GM23338 (cell line): ENCODE measurements at regions not wholly inside any gene's neighbourhood (a gene's known extent, or its start where the extent isn't known, plus 50 kb on each side); places are given as distances from the start of the nearest gene placed in this dataset.

Experiments used
- ATAC-seq: fragments of 200-7000 bp; cut with Tn5 transposase; 3 replicates; pipeline ENCODE4 v1.9.1; 2020
- DNase-seq: peaks from one replicate; pipeline ENCODE4 v3.0.0-alpha.2; 2015; ENCODE audit warnings: low spot score
- H2AFZ ChIP-seq: fragments of 200-600 bp; sonication (generic); 2 replicates; pipeline ENCODE4 v1.8.0; 2016; ENCODE audit warnings: antibody characterized with exemption, mild to moderate bottlenecking, moderate library complexity
- H3F3A ChIP-seq: fragments of 200-600 bp; sonication (generic); replicated peaks from 2 replicates; pipeline ENCODE4 v1.8.0; 2017; ENCODE audit warnings: antibody characterized with exemption, mixed run types, low read depth
- H3K27ac ChIP-seq: fragments of 200-600 bp; sonication (generic); 2 replicates; pipeline ENCODE4 v1.6.1; 2016; ENCODE audit warnings: low read depth
- H3K27me3 ChIP-seq: fragments of 200-600 bp; sonication (generic); 2 replicates; pipeline ENCODE4 v1.8.0; 2016; ENCODE audit warnings: mild to moderate bottlenecking, mixed run types, moderate library complexity; ENCODE audit not compliant: insufficient read depth
- H3K36me3 ChIP-seq: fragments of 200-600 bp; sonication (generic); 2 replicates; pipeline ENCODE4 v1.8.0; 2016; ENCODE audit warnings: mild to moderate bottlenecking; ENCODE audit not compliant: insufficient read depth
- H3K4me1 ChIP-seq: fragments of 200-600 bp; sonication (generic); 2 replicates; pipeline ENCODE4 v1.8.0; 2016; ENCODE audit warnings: mild to moderate bottlenecking, moderate library complexity; ENCODE audit not compliant: insufficient read depth
- H3K4me2 ChIP-seq: fragments of 200-600 bp; sonication (generic); 2 replicates; pipeline ENCODE4 v1.7.1; 2017; ENCODE audit warnings: mixed run types
- H3K4me3 ChIP-seq: fragments of 200-600 bp; sonication (generic); 2 replicates; pipeline ENCODE4 v1.6.1; 2016; ENCODE audit warnings: mixed run types
- H3K79me2 ChIP-seq: fragments of 200-600 bp; sonication (generic); replicated peaks from 2 replicates; pipeline ENCODE4 v1.8.0; 2017; ENCODE audit warnings: mild to moderate bottlenecking; ENCODE audit not compliant: insufficient read depth
- H3K9me2 ChIP-seq: fragments of 200-600 bp; sonication (generic); 2 replicates; pipeline ENCODE4 v1.8.0; 2017; ENCODE audit not compliant: insufficient read depth
- H4K20me1 ChIP-seq: fragments of 200-600 bp; sonication (generic); replicated peaks from 2 replicates; pipeline ENCODE4 v1.8.0; 2017; ENCODE audit warnings: mild to moderate bottlenecking; ENCODE audit not compliant: insufficient read depth
- H3K27ac Mint-ChIP-seq: 2 replicates; pipeline ENCODE4 v1.8.0; 2020; ENCODE audit warnings: inconsistent platforms, mild to moderate bottlenecking, moderate library complexity, mixed read lengths
- H3K27me3 Mint-ChIP-seq: 3 replicates; pipeline ENCODE4 v1.8.0; 2022; ENCODE audit warnings: low read depth, mild to moderate bottlenecking, moderate library complexity, mixed read lengths, inconsistent platforms; ENCODE audit not compliant: insufficient read depth, poor library complexity
- H3K36me3 Mint-ChIP-seq: 3 replicates; pipeline ENCODE4 v1.8.0; 2021; ENCODE audit warnings: low read depth, mild to moderate bottlenecking, inconsistent platforms, moderate library complexity, mixed read lengths
- H3K4me1 Mint-ChIP-seq: 3 replicates; pipeline ENCODE4 v1.8.0; 2020; ENCODE audit warnings: mild to moderate bottlenecking, inconsistent platforms, mixed read lengths
- H3K4me3 Mint-ChIP-seq: 3 replicates; pipeline ENCODE4 v1.8.0; 2021; ENCODE audit warnings: moderate library complexity, mild to moderate bottlenecking, inconsistent platforms, mixed read lengths
- H3K9me3 Mint-ChIP-seq: 3 replicates; pipeline ENCODE4 v1.8.0; 2020; ENCODE audit warnings: moderate library complexity, mild to moderate bottlenecking, inconsistent platforms, mixed read lengths
- CREB1 ChIP-seq: fragments of 250-450 bp; sonication (Bioruptor Pico); IDR thresholded peaks from 2 replicates; pipeline ENCODE4 v1.5.0; 2020; ENCODE audit warnings: low read depth, mild to moderate bottlenecking, moderate library complexity
- EZH2 ChIP-seq: fragments of 200-600 bp; sonication (generic); IDR thresholded peaks from one replicate; pipeline ENCODE4 v1.8.0; 2017; ENCODE audit warnings: antibody characterized with exemption, mild to moderate bottlenecking, low read depth; ENCODE audit not compliant: unreplicated experiment
- JUNB ChIP-seq: IDR thresholded peaks from one replicate; pipeline ENCODE4 v1.6.1; 2016; ENCODE audit warnings: antibody characterized with exemption; ENCODE audit not compliant: unreplicated experiment
- NANOG ChIP-seq: IDR thresholded peaks from 2 replicates; pipeline ENCODE4 v1.6.1; 2016; ENCODE audit warnings: antibody characterized with exemption, borderline replicate concordance
- STAT1 ChIP-seq: IDR thresholded peaks from one replicate; pipeline ENCODE4 v1.6.1; 2016; ENCODE audit warnings: antibody characterized with exemption; ENCODE audit not compliant: unreplicated experiment
- ZNF331 ChIP-seq: fragments of 250-450 bp; sonication (Bioruptor Pico); IDR thresholded peaks from 2 replicates; pipeline ENCODE4 v1.5.0; 2020; ENCODE audit warnings: low read depth, mild to moderate bottlenecking, moderate library complexity
- TF ChIP-seq, protein P1 (sequence below): IDR thresholded peaks from 2 replicates; pipeline ENCODE4 v1.6.1; 2016; ENCODE audit warnings: antibody characterized with exemption
- TF ChIP-seq, protein P2 (sequence below): fragments of 250-450 bp; sonication (Bioruptor Pico); IDR thresholded peaks from 2 replicates; pipeline ENCODE4 v1.5.0; 2020; ENCODE audit warnings: mild to moderate bottlenecking, moderate library complexity

DNA sequence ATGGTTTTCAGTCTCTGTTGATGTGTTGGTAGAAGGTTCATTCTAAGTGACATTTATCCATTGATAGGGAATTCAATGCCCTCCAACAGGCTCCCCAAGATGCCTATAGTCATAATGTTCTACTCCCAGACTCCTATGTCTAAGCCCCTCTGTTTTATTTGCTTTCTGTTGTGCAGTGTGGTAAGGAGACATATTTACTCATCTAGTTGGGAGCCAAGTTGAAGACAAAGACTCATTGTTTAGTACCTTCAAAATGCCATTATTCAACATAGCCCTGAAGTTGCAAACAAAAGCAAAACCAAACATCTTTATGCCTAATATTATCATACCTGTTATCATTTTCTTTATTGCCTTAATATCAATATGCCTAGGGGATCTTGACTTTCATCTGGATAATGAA, 302.1 kb downstream of the RMST start:
- no peaks in the 10 kb centered on the region for H3K4me1 ChIP-seq
- no peaks in the 10 kb centered on the region for H3K27me3 ChIP-seq

DNA sequence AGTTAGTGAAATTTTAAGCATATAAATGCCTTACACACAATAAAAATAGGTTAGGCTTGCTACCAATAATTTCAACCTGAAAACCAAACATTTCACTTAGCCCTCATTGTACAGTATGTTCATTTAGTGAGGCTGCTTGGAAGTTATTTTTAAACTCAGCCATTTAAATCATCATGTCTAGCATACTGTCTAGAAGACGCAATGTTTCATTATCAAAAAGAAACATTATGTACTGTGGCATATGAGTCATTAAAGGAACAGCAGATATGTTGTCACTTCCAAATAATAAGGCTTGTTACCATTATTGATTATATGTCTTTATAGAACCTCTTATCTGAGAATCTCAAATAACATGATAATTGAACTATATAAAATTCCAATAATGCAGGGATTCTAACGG, 304.7 kb downstream of the RMST start:
- Histone ChIP-seq H3K27me3 (no peaks in the 10 kb centered on the region), H3K27ac (no peak overlapping the region), H3K4me1 (no peaks in the 10 kb centered on the region), H3K36me3 (no peaks in the 10 kb centered on the region), H3K79me2 (no peaks in the 10 kb centered on the region), H3F3A (no peaks in the 10 kb centered on the region), H2AFZ (no peak overlapping the region), H3K4me3 (no peak overlapping the region), H3K4me2 (no peak overlapping the region), H3K9me2 (no peaks in the 10 kb centered on the region), H4K20me1 (no peaks in the 10 kb centered on the region)
- H3K4me1 Mint-ChIP-seq = no peaks in the 10 kb centered on the region
- peaks cover 12% of the 10 kb centered on the region for H3K9me3 Mint-ChIP-seq
- no peak overlapping the region for H3K4me3 Mint-ChIP-seq
- no peak overlapping the region for H3K27ac Mint-ChIP-seq
- no peaks in the 10 kb centered on the region for H3K27me3 Mint-ChIP-seq
- DNase-seq (no peak), ATAC-seq (no peak)
- H3K36me3 Mint-ChIP-seq = peaks cover 4% of the 10 kb centered on the region; the same call in 2 of the 3 replicates
- TF ChIP-seq ZNF331 (CRISPR knock-in tag) = no peak
- no peak for TF ChIP-seq EZH2
- no peak for TF ChIP-seq NANOG
- TF ChIP-seq, protein P1, sequence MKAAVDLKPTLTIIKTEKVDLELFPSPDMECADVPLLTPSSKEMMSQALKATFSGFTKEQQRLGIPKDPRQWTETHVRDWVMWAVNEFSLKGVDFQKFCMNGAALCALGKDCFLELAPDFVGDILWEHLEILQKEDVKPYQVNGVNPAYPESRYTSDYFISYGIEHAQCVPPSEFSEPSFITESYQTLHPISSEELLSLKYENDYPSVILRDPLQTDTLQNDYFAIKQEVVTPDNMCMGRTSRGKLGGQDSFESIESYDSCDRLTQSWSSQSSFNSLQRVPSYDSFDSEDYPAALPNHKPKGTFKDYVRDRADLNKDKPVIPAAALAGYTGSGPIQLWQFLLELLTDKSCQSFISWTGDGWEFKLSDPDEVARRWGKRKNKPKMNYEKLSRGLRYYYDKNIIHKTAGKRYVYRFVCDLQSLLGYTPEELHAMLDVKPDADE = no peak

More for the DNA sequence above, 302.1 kb downstream of the RMST start:
- no peaks in the 10 kb centered on the region for H3K9me2 ChIP-seq
- H2AFZ ChIP-seq = no peak overlapping the region
- no peak overlapping the region for H3K27ac Mint-ChIP-seq
- H3K4me3 Mint-ChIP-seq = no peak overlapping the region
- H3K27ac ChIP-seq = no peak overlapping the region
- no peaks in the 10 kb centered on the region for H3F3A ChIP-seq
- no peaks in the 10 kb centered on the region for H3K79me2 ChIP-seq
- H3K4me2 ChIP-seq = no peak overlapping the region
- H3K9me3 Mint-ChIP-seq = peaks cover 13% of the 10 kb centered on the region
- no peaks in the 10 kb centered on the region for H4K20me1 ChIP-seq
- no peaks in the 10 kb centered on the region for H3K4me1 Mint-ChIP-seq
- no peaks in the 10 kb centered on the region for H3K36me3 Mint-ChIP-seq
- H3K27me3 Mint-ChIP-seq = no peaks in the 10 kb centered on the region
- H3K4me3 ChIP-seq = no peak overlapping the region
- TF ChIP-seq ZNF331 (CRISPR knock-in tag) (no peak), EZH2 (no peak), CREB1 (CRISPR knock-in tag) (no peak)
- H3K36me3 ChIP-seq = no peaks in the 10 kb centered on the region
- ATAC-seq = no peak
- DNase-seq = no peak

DNA sequence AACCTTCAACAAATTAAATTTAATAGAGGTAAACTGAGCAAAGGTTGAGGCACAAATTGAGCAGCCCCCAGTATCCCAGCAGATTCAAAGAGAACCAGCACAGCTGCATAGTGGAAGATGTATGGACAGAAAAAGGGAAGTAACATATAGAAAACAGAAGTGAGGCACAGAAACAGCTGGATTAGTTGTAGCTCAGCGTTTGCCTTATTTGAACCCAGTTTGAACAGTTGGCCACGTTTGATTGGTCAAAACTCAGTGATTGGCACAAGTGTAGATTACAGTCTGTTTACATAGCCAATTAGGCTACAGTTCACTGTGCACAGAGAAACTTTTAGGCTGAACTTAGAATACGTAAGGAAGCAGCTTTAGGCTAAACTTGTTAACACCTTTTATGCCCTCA, 315.5 kb downstream of the RMST start:
- Mint-ChIP-seq H3K27me3 (no peaks in the 10 kb centered on the region), H3K4me3 (no peak overlapping the region), H3K4me1 (peaks cover 13% of the 10 kb centered on the region), H3K9me3 (peaks cover 26% of the 10 kb centered on the region), H3K27ac (no peak overlapping the region), H3K36me3 (peaks cover 27% of the 10 kb centered on the region)
- Histone ChIP-seq H3K9me2 (no peaks in the 10 kb centered on the region), H3K4me1 (peaks cover 6% of the 10 kb centered on the region; the same call in 1 of the 2 replicates), H2AFZ (no peak overlapping the region), H3K4me3 (no peak overlapping the region), H4K20me1 (no peaks in the 10 kb centered on the region), H3K27me3 (no peaks in the 10 kb centered on the region), H3K79me2 (no peaks in the 10 kb centered on the region), H3K36me3 (no peaks in the 10 kb centered on the region; the same call in none of the 2 replicates), H3K27ac (no peak overlapping the region), H3K4me2 (no peak overlapping the region), H3F3A (no peaks in the 10 kb centered on the region)
- no peak for ATAC-seq
- no peak for DNase-seq
- TF ChIP-seq JUNB (no peak), CREB1 (CRISPR knock-in tag) (no peak), EZH2 (no peak), NANOG (no peak), ZNF331 (CRISPR knock-in tag) (no peak), STAT1 (no peak)
- TF ChIP-seq, protein P1 = no peak
- TF ChIP-seq, protein P2, sequence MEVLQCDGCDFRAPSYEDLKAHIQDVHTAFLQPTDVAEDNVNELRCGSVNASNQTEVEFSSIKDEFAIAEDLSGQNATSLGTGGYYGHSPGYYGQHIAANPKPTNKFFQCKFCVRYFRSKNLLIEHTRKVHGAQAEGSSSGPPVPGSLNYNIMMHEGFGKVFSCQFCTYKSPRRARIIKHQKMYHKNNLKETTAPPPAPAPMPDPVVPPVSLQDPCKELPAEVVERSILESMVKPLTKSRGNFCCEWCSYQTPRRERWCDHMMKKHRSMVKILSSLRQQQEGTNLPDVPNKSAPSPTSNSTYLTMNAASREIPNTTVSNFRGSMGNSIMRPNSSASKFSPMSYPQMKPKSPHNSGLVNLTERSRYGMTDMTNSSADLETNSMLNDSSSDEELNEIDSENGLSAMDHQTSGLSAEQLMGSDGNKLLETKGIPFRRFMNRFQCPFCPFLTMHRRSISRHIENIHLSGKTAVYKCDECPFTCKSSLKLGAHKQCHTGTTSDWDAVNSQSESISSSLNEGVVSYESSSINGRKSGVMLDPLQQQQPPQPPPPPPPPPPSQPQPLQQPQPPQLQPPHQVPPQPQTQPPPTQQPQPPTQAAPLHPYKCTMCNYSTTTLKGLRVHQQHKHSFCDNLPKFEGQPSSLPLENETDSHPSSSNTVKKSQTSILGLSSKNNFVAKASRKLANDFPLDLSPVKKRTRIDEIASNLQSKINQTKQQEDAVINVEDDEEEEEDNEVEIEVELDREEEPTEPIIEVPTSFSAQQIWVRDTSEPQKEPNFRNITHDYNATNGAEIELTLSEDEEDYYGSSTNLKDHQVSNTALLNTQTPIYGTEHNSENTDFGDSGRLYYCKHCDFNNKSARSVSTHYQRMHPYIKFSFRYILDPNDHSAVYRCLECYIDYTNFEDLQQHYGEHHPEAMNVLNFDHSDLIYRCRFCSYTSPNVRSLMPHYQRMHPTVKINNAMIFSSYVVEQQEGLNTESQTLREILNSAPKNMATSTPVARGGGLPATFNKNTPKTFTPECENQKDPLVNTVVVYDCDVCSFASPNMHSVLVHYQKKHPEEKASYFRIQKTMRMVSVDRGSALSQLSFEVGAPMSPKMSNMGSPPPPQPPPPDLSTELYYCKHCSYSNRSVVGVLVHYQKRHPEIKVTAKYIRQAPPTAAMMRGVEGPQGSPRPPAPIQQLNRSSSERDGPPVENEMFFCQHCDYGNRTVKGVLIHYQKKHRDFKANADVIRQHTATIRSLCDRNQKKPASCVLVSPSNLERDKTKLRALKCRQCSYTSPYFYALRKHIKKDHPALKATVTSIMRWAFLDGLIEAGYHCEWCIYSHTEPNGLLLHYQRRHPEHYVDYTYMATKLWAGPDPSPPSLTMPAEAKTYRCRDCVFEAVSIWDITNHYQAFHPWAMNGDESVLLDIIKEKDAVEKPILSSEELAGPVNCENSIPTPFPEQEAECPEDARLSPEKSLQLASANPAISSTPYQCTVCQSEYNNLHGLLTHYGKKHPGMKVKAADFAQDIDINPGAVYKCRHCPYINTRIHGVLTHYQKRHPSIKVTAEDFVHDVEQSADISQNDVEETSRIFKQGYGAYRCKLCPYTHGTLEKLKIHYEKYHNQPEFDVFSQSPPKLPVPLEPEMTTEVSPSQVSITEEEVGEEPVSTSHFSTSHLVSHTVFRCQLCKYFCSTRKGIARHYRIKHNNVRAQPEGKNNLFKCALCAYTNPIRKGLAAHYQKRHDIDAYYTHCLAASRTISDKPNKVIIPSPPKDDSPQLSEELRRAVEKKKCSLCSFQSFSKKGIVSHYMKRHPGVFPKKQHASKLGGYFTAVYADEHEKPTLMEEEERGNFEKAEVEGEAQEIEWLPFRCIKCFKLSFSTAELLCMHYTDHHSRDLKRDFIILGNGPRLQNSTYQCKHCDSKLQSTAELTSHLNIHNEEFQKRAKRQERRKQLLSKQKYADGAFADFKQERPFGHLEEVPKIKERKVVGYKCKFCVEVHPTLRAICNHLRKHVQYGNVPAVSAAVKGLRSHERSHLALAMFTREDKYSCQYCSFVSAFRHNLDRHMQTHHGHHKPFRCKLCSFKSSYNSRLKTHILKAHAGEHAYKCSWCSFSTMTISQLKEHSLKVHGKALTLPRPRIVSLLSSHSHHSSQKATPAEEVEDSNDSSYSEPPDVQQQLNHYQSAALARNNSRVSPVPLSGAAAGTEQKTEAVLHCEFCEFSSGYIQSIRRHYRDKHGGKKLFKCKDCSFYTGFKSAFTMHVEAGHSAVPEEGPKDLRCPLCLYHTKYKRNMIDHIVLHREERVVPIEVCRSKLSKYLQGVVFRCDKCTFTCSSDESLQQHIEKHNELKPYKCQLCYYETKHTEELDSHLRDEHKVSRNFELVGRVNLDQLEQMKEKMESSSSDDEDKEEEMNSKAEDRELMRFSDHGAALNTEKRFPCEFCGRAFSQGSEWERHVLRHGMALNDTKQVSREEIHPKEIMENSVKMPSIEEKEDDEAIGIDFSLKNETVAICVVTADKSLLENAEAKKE (CRISPR knock-in tag) = no peak
